Activated naive CD8-positive, alpha-beta T cell treated with anti-CD3 and anti-CD28 coated beads, Interleukin-2, amount 10 ng/mL, durations not matched to agents 7 days and 5 days (primary cell): ENCODE measurements at regions not wholly inside any gene's neighbourhood (a gene's known extent, or its start where the extent isn't known, plus 50 kb on each side); places are given as distances from the start of the nearest gene placed in this dataset.

Experiments
- ATAC-seq: fragments of 150-1000 bp; cut with Tn5 transposase; one replicate; pipeline ENCODE4 v1.10.0; 2021; ENCODE audit warnings: low read depth, moderate library complexity
- POLR2A ChIA-PET: fragments of 350-600 bp; sonication (Branson Sonifier 250); formaldehyde crosslinking; loops from one replicate; lab custom pipeline; 2021; ENCODE audit warnings: antibody characterized with exemption; lab: Charles Lee
- DNase-seq: peaks from one replicate; pipeline ENCODE4 v3.0.0; 2021
- H3K27ac Mint-ChIP-seq: one replicate; pipeline ENCODE4 v1.8.0; 2022; ENCODE audit warnings: mild to moderate bottlenecking, mixed read lengths
- H3K27me3 Mint-ChIP-seq: one replicate; pipeline ENCODE4 v1.8.0; 2022; ENCODE audit warnings: mild to moderate bottlenecking, moderate library complexity, mixed read lengths
- H3K36me3 Mint-ChIP-seq: one replicate; pipeline ENCODE4 v1.8.0; 2021; ENCODE audit warnings: mild to moderate bottlenecking, mixed read lengths
- H3K4me1 Mint-ChIP-seq: one replicate; pipeline ENCODE4 v1.8.0; 2021; ENCODE audit warnings: mixed read lengths
- H3K4me3 Mint-ChIP-seq: one replicate; pipeline ENCODE4 v1.8.0; 2022; ENCODE audit warnings: mild to moderate bottlenecking, moderate library complexity, mixed read lengths
- H3K9me3 Mint-ChIP-seq: one replicate; pipeline ENCODE4 v1.8.0; 2021; ENCODE audit warnings: mixed read lengths

DNA sequence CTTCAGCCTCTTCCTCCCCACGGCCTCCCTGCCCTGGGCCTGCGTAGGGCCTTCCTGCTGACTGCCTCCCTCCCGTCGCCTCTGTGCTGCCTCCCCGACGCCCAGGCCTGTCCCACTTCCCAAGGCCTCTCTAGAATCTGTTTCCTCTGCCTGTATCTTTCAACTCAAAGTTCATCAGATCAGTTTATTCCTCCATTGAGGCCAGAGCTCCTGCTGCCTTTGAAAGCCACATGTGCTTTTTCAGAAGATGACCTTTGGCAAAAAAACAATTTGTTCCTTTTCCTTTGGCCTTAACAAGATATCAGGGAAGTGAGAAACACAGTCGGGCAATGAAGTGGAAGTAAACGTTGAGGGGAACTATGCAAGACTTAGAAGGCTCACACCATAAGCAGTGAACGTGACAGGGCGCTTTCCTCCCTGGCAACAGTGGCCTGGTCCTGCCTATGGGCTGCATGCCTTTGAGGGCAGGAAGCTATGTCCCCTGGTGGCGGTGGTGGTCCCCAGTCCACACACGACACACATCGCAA lies 85.9 kb downstream of the PSMG1 start:
- H3K4me3 Mint-ChIP-seq: no peak overlapping the region
- peaks cover 2% of the 10 kb centered on the region for H3K4me1 Mint-ChIP-seq
- DNase-seq: no peak
- H3K9me3 Mint-ChIP-seq: no peaks in the 10 kb centered on the region
- POLR2A ChIA-PET: no interaction called here
- no peak overlapping the region for H3K27ac Mint-ChIP-seq
- no peaks in the 10 kb centered on the region for H3K27me3 Mint-ChIP-seq
- H3K36me3 Mint-ChIP-seq: no peaks in the 10 kb centered on the region
- ATAC-seq: no peak

DNA sequence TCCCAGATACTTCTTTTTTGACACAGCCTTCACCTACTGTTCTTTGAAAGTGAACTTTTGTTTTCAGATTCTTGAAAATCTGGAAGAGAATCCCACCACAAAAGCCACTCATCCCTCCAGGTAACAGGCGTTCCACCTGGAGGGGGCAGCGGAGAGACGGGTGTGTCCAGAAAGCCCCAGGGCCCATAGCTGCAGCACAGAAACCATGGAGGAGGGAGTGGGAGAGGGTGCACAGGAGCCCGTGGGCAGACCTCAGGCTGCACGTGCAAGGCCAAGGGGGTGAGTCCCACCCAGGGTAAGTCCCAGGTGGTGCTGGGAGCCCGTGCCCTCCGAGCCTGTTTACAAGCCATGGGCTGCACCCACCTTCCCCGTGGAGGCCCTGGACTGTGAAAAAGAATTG lies 86.5 kb downstream of the PSMG1 start:
- H3K9me3 Mint-ChIP-seq: no peaks in the 10 kb centered on the region
- H3K4me1 Mint-ChIP-seq: peaks cover 2% of the 10 kb centered on the region
- no peaks in the 10 kb centered on the region for H3K27me3 Mint-ChIP-seq
- DNase-seq: no peak
- H3K36me3 Mint-ChIP-seq: no peaks in the 10 kb centered on the region
- POLR2A ChIA-PET: no interaction called here
- H3K4me3 Mint-ChIP-seq: no peak overlapping the region
- no peak for ATAC-seq
- H3K27ac Mint-ChIP-seq: no peak overlapping the region

DNA sequence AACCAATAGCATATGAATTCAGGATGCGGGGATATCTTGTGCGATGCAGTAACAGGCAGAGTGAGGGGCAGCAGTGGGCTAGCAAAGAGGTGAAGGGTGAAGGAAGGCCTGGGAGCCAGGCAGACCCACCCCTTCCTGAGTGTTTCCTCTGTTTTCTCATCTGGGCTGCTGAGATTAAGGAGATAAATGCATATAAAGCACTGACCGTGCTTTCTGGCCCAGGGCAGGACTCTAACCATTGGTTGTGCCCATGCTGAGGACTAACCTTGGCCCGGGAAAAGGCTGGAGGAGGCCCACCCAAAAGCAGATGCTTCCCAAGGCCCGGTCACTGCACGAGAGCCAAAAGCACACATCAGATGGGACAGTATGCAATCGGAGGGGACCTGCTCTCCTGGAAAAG lies 87.6 kb downstream of the PSMG1 start:
- DNase-seq: no peak
- no peaks in the 10 kb centered on the region for H3K36me3 Mint-ChIP-seq
- no peaks in the 10 kb centered on the region for H3K27me3 Mint-ChIP-seq
- peaks cover 2% of the 10 kb centered on the region for H3K4me1 Mint-ChIP-seq
- POLR2A ChIA-PET: no interaction called here
- ATAC-seq: no peak
- no peak overlapping the region for H3K27ac Mint-ChIP-seq
- H3K4me3 Mint-ChIP-seq: no peak overlapping the region
- H3K9me3 Mint-ChIP-seq: no peaks in the 10 kb centered on the region

- H3K4me1 Mint-ChIP-seq: peaks cover 2% of the 10 kb centered on the region
- no peaks in the 10 kb centered on the region for H3K27me3 Mint-ChIP-seq
- no peaks in the 10 kb centered on the region for H3K9me3 Mint-ChIP-seq
- POLR2A ChIA-PET: no interaction called here
- no peak overlapping the region for H3K4me3 Mint-ChIP-seq
- no peaks in the 10 kb centered on the region for H3K36me3 Mint-ChIP-seq
- no peak for DNase-seq
- ATAC-seq: no peak
- no peak overlapping the region for H3K27ac Mint-ChIP-seq
Observed at GRCh38 chr21:39094847-39095579, 88.2 kb downstream of the PSMG1 start.

DNA sequence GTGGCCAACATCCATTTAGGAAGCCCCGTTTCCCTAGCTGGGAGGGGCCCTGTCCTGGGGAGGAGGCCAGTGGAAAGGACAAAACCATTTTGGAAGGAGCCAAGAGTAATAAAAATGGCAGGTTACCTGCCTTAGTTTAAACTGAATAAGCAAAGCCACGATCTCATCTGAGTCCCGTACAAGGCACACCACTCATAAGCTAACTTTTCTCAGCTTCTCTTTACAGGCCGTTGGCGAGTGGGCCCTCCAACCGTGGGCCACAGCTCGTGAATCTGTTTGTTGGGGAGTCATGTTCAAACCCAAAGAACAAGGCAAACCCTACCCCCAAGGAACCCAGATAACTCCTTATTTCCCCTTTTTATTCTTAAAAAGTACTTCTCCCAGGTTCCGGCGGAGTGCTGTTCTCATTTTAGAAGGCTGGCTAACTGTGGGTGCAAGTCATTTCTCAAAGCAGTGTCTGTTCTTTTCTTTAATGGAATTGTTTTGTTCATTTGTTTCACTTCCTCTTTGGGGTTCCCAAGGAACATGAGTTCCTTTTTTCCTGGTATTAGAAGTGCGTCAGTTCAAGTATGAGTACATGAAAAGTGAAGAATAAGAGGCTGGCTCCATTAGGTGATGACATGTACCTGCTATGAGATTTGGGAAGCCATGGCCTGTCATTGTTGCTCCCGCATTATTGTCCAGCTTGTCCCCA lies 89.0 kb downstream of the PSMG1 start:
- POLR2A ChIA-PET: no interaction called here
- H3K9me3 Mint-ChIP-seq: no peaks in the 10 kb centered on the region
- H3K4me1 Mint-ChIP-seq: peaks cover 2% of the 10 kb centered on the region
- no peaks in the 10 kb centered on the region for H3K27me3 Mint-ChIP-seq
- no peak overlapping the region for H3K27ac Mint-ChIP-seq
- DNase-seq (no peak), ATAC-seq (no peak)
- no peak overlapping the region for H3K4me3 Mint-ChIP-seq
- H3K36me3 Mint-ChIP-seq: no peaks in the 10 kb centered on the region

GRCh38 chr21:39093526-39093925 lies 89.7 kb downstream of the PSMG1 start:
- Mint-ChIP-seq H3K4me3 (no peak overlapping the region), H3K27me3 (no peaks in the 10 kb centered on the region), H3K27ac (no peak overlapping the region), H3K9me3 (no peaks in the 10 kb centered on the region), H3K4me1 (peaks cover 2% of the 10 kb centered on the region), H3K36me3 (no peaks in the 10 kb centered on the region)
- ATAC-seq: no peak
- POLR2A ChIA-PET: no interaction called here
- DNase-seq: no peak

GRCh38 chr21:39088831-39089380 lies 94.3 kb downstream of the PSMG1 start:
- DNase-seq (no peak), ATAC-seq (no peak)
- H3K27ac Mint-ChIP-seq: no peak overlapping the region
- POLR2A ChIA-PET: no interaction called here
- no peak overlapping the region for H3K4me3 Mint-ChIP-seq
- H3K36me3 Mint-ChIP-seq: no peaks in the 10 kb centered on the region
- H3K9me3 Mint-ChIP-seq: no peaks in the 10 kb centered on the region
- no peaks in the 10 kb centered on the region for H3K4me1 Mint-ChIP-seq
- H3K27me3 Mint-ChIP-seq: peaks cover 3% of the 10 kb centered on the region

DNA sequence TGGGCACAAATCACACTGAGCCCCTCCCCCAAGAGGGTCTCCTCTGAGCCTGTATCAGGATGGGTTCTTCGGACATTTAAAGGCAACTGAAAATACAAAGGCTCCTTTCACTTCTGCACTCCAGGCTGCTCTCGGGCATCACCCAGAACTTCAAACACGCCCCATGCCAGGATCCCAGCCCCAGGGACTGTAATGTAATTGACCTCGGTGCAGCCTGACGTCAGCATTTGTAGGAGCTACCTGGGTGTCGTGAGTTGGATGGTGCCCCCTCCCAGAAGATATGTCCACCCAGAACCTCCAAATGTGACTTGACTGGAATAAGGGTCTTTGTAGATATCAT lies 95.2 kb downstream of the PSMG1 start:
- no peak for DNase-seq
- Mint-ChIP-seq H3K27ac (no peak overlapping the region), H3K9me3 (no peaks in the 10 kb centered on the region), H3K4me1 (no peaks in the 10 kb centered on the region), H3K27me3 (peaks cover 3% of the 10 kb centered on the region), H3K36me3 (no peaks in the 10 kb centered on the region), H3K4me3 (no peak overlapping the region)
- POLR2A ChIA-PET: no interaction called here
- ATAC-seq: no peak

DNA sequence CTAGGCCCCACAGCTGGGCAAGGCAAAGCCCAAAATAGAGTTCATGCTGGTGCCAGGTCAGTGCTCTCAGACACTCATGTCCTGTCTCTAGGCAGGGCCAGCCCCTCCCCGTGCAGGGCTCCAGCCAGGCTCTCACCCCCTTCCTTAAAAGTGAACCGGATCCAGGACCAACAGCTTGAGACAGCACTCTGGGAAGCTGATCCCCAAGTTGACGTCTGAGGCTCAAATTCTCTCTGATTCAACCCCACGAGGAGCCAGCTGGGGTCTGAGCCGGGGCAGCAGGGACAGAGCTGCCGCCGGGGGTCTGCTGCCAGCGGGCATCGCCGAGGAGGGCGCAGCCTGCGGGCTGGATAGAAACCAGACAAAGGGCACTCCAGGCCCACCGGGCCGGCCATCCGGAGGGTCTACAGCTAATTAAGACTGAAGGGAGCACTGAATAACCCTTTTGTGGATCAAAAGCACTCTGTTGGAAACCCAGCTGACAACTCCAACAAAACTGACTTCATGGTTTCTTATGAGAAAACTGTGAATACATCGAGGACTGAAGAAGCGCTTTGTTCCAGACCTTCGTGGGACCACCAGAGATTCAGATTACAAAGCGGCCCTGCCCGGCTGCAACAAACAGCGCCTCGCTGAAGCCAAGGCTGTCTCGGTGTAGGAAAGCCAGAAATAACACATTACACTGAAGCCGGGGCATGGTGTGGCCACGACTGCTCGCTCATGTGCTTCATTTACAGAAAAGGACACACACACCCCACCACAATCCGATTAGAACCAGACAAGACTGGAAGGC lies 95.8 kb downstream of the PSMG1 start:
- H3K27me3 Mint-ChIP-seq: peaks cover 3% of the 10 kb centered on the region
- no peaks in the 10 kb centered on the region for H3K9me3 Mint-ChIP-seq
- POLR2A ChIA-PET: no interaction called here
- ATAC-seq (no peak), DNase-seq (no peak)
- no peaks in the 10 kb centered on the region for H3K36me3 Mint-ChIP-seq
- no peak overlapping the region for H3K27ac Mint-ChIP-seq
- no peaks in the 10 kb centered on the region for H3K4me1 Mint-ChIP-seq
- no peak overlapping the region for H3K4me3 Mint-ChIP-seq

GRCh38 chr21:39086547-39086946 lies 96.7 kb downstream of the PSMG1 start:
- Mint-ChIP-seq H3K27me3 (peaks cover 3% of the 10 kb centered on the region), H3K9me3 (no peaks in the 10 kb centered on the region), H3K36me3 (no peaks in the 10 kb centered on the region), H3K4me1 (no peaks in the 10 kb centered on the region), H3K27ac (no peak overlapping the region), H3K4me3 (no peak overlapping the region)
- POLR2A ChIA-PET: no interaction called here
- no peak for ATAC-seq
- no peak for DNase-seq

- POLR2A ChIA-PET: no interaction called here
Observed at GRCh38 chr21:39085843-39086405, 97.3 kb downstream of the PSMG1 start.

DNA sequence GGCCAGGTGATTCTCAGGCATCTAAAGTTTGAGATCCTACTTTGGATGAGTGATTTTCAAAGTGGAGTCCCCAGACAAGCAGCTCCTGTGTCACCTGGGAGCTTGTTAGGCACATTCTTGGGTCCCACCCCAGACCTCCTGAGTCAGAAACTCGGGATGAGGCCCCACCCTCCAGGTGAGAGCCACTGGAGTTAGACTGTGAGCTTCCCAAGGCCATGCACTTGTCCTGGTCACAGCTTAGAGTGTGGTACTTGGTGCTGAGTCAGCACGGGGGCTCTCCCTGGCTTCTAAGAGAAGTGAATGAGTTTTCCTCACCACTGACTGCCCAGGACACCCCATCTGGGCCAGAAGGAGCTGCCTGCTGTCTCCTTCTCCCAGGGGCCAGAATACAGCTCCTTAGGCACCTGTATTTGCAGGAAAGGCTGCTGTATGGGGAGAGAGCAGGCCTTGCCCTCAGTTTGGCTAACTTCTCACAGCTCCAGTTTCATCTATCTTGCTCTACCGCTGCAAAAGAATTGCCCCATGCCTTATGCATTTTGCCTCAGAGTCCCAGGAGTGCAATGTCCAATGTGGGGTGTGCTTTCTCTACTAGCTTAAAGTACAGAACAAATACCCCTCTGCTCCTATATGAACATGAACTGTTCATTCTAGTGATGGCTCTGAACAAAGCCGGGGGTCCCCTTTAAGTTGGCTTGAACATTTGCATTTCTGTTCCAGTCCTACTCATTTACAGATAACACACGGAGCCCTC lies 98.1 kb downstream of the PSMG1 start:
- ATAC-seq: no peak

More at GRCh38 chr21:39085843-39086405, 97.3 kb downstream of the PSMG1 start:
- H3K4me1 Mint-ChIP-seq: no peaks in the 10 kb centered on the region
- H3K36me3 Mint-ChIP-seq: no peaks in the 10 kb centered on the region
- no peak for ATAC-seq
- no peak for DNase-seq
- H3K27ac Mint-ChIP-seq: no peak overlapping the region
- no peak overlapping the region for H3K4me3 Mint-ChIP-seq
- no peaks in the 10 kb centered on the region for H3K9me3 Mint-ChIP-seq
- H3K27me3 Mint-ChIP-seq: peaks cover 3% of the 10 kb centered on the region

DNA sequence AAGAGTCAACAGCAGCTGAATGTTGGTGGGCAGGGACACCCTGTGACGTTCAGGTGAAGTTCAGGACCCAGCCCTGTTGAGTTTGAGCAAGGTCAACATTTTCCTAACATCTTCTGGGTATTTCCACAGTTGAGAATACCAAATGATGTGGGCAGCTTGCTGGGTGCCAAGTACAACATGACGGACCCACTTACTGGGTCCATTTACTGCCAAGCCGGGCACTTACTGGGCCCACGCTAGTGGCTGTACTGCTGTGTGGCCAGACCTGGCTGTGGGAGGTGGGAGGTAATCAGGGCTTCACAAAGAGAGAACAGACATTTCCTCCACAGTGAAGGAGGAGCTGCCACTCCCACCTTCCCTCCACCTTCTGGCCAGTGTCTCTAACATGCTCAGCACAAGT lies 99.2 kb downstream of the PSMG1 start:
- DNase-seq (no peak), ATAC-seq (no peak)
- no peaks in the 10 kb centered on the region for H3K36me3 Mint-ChIP-seq
- POLR2A ChIA-PET: no interaction called here
- no peaks in the 10 kb centered on the region for H3K9me3 Mint-ChIP-seq
- no peak overlapping the region for H3K27ac Mint-ChIP-seq
- H3K4me3 Mint-ChIP-seq: no peak overlapping the region
- H3K4me1 Mint-ChIP-seq: no peaks in the 10 kb centered on the region
- peaks cover 3% of the 10 kb centered on the region for H3K27me3 Mint-ChIP-seq

More for the DNA sequence above, 98.1 kb downstream of the PSMG1 start:
- no peaks in the 10 kb centered on the region for H3K36me3 Mint-ChIP-seq
- no peak for DNase-seq
- H3K27ac Mint-ChIP-seq: no peak overlapping the region
- peaks cover 3% of the 10 kb centered on the region for H3K27me3 Mint-ChIP-seq
- no peaks in the 10 kb centered on the region for H3K4me1 Mint-ChIP-seq
- no peak overlapping the region for H3K4me3 Mint-ChIP-seq
- no peaks in the 10 kb centered on the region for H3K9me3 Mint-ChIP-seq
- POLR2A ChIA-PET: no interaction called here
